ENCODE measurements at regions not wholly inside any gene's neighbourhood (a gene's known extent, or its start where the extent isn't known, plus 50 kb on each side); places are given as distances from the start of the nearest gene placed in this dataset.

DNA sequence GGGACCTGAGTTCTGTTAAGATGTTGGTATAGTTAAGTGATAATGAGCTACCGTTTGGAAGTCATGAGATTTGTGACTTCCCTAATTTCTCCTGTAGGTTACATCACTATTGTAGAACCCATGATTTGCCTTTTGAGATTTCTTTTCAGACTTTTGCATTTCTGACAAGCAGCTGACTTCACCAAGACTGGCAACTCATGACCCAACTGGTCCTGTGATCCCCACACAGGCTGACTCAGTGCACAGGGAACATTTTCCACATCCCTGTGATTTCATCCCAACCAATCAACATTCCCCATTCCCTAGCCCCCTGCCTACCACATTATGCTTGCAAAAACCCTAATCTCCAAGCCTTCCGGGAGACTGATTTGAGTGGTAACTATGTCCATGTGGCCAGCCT lies 242.1 kb upstream of the PDZRN3 start:
- TF ChIP-seq EZH2 (IDR thresholded peaks at IDR 0.05; ENCODE audit: low read length), result no peak
- TF ChIP-seq, protein P1, sequence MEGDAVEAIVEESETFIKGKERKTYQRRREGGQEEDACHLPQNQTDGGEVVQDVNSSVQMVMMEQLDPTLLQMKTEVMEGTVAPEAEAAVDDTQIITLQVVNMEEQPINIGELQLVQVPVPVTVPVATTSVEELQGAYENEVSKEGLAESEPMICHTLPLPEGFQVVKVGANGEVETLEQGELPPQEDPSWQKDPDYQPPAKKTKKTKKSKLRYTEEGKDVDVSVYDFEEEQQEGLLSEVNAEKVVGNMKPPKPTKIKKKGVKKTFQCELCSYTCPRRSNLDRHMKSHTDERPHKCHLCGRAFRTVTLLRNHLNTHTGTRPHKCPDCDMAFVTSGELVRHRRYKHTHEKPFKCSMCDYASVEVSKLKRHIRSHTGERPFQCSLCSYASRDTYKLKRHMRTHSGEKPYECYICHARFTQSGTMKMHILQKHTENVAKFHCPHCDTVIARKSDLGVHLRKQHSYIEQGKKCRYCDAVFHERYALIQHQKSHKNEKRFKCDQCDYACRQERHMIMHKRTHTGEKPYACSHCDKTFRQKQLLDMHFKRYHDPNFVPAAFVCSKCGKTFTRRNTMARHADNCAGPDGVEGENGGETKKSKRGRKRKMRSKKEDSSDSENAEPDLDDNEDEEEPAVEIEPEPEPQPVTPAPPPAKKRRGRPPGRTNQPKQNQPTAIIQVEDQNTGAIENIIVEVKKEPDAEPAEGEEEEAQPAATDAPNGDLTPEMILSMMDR (optimal IDR thresholded peaks at IDR 0.05 in 1 of 3, IDR thresholded peaks at IDR 0.05 in 1 of 3, conservative IDR thresholded peaks at IDR 0.05 in 1 of 3; ENCODE audit: extremely low read depth in 1 of 3, insufficient read depth in 2 of 3, low read length in 3 of 3), result no peak
